Lower leg skin (tissue), 3 donors: ENCODE measurements at regions not wholly inside any gene's neighbourhood (a gene's known extent, or its start where the extent isn't known, plus 50 kb on each side); places are given as distances from the start of the nearest gene placed in this dataset.

ENCODE experiments used
- CTCF ChIP-seq, 3 donors: fragments of 450-650 bp; IDR thresholded peaks; one replicate each; pipeline ENCODE4 v1.5.1; 2016; ENCODE audit warnings: antibody characterized with exemption in 3 of 3, mild to moderate bottlenecking in 3 of 3, moderate library complexity in 2 of 3
- POLR2A ChIP-seq, 2 donors: fragments of 450-650 bp; IDR thresholded peaks; one replicate each; pipeline ENCODE4 v1.6.1; 2016 to 2017; ENCODE audit warnings: antibody characterized with exemption in 2 of 2, mild to moderate bottlenecking in 1 of 2, moderate library complexity in 1 of 2

GRCh38 chr13:78102121-78102677 lies 183.6 kb upstream of the EDNRB start:
- no peak for TF ChIP-seq CTCF (IDR thresholded peaks at IDR 0.05)
- no peak for TF ChIP-seq POLR2A (IDR thresholded peaks at IDR 0.05)
